ENCODE measurements at regions not wholly inside any gene's neighbourhood (a gene's known extent, or its start where the extent isn't known, plus 50 kb on each side); places are given as distances from the start of the nearest gene placed in this dataset.

DNA sequence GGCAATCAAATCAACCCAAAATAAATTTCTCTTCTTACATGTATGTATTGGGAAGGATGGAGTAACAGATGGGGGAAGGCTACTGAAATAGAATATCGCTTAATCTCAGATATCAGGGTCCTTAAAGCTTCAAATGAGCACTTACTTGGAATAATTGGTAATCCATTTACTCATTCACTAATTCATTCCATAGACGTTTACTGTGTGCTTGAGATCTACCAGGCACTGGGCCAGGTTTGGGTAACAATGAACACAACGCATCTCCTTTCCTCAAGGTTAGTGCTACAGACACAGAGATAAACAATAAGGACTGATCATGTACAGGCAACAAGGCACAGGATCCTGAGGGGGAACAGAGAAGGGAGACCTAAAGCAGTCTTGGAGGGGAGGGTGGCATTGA is 54.4 kb upstream of the KRR1 start:
- no peaks in the 10 kb centered on the region for H3K79me2 ChIP-seq (ENCODE audit: control insufficient read depth, insufficient read depth, low read length)
- no peak overlapping the region for H3K4me2 ChIP-seq (ENCODE audit: extremely low read depth, insufficient read depth, low read length)
- H3K9ac ChIP-seq (ENCODE audit: insufficient read depth, low read length), result no peak overlapping the region
- no peak overlapping the region for H2AFZ ChIP-seq (ENCODE audit: low read length)
- no peaks in the 10 kb centered on the region for H3K9me3 ChIP-seq (ENCODE audit: control insufficient read depth, insufficient read depth, low read depth, low read length)
- no peak for TF ChIP-seq EZH2 (IDR thresholded peaks at IDR 0.05; ENCODE audit: low read length, missing control alignments)
- TF ChIP-seq, protein P1, sequence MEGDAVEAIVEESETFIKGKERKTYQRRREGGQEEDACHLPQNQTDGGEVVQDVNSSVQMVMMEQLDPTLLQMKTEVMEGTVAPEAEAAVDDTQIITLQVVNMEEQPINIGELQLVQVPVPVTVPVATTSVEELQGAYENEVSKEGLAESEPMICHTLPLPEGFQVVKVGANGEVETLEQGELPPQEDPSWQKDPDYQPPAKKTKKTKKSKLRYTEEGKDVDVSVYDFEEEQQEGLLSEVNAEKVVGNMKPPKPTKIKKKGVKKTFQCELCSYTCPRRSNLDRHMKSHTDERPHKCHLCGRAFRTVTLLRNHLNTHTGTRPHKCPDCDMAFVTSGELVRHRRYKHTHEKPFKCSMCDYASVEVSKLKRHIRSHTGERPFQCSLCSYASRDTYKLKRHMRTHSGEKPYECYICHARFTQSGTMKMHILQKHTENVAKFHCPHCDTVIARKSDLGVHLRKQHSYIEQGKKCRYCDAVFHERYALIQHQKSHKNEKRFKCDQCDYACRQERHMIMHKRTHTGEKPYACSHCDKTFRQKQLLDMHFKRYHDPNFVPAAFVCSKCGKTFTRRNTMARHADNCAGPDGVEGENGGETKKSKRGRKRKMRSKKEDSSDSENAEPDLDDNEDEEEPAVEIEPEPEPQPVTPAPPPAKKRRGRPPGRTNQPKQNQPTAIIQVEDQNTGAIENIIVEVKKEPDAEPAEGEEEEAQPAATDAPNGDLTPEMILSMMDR (conservative IDR thresholded peaks at IDR 0.05 in 1 of 2, IDR thresholded peaks at IDR 0.05 in 1 of 2; ENCODE audit: low read depth in 1 of 2, low read length in 2 of 2), result no peak
- no peaks in the 10 kb centered on the region for H3K27me3 ChIP-seq (ENCODE audit: control insufficient read depth, insufficient read depth, low read length)
- no peaks in the 10 kb centered on the region for H4K20me1 ChIP-seq (ENCODE audit: control insufficient read depth, extremely low read depth, insufficient read depth, low read length)
- H3K4me3 ChIP-seq (replicated peaks in 1 of 4; ENCODE audit: control extremely low read depth in 1 of 4, insufficient read depth in 1 of 4, low read depth in 3 of 4, low read length in 4 of 4), result no peak overlapping the region
- H3K27ac ChIP-seq (ENCODE audit: insufficient read depth, low read length), result no peak overlapping the region
- no peaks in the 10 kb centered on the region for H3K4me1 ChIP-seq (ENCODE audit: control insufficient read depth, extremely low read depth, insufficient read depth, low read length)
- DNase-seq (ENCODE audit: low read depth in 2 of 2), result no peak
- H3K36me3 ChIP-seq (ENCODE audit: control insufficient read depth, insufficient read depth, low read length), result no peaks in the 10 kb centered on the region

DNA sequence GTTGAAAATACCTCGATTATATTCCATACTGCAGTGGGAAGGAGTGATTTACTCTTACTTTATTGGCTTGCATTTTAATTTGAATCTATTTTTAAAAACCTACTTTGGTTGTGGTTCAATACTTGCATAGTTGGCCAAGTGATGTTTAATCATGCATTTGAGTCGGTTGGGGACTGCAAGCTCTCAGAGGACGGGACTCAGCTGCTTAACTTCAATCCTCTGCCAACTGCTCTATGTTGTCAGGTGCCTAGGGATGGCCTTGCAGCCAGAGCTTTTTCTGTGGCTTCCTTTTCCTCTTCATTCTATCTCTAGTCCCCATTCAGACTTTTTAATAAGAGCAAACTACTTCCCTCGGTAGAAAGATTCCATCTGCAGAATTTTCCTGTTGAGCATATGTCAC is 53.4 kb upstream of the KRR1 start:
- Histone ChIP-seq H2AFZ (ENCODE audit: low read length) (no peak overlapping the region), H3K9ac (ENCODE audit: insufficient read depth, low read length) (no peak overlapping the region), H3K27ac (ENCODE audit: insufficient read depth, low read length) (no peak overlapping the region), H3K4me1 (ENCODE audit: control insufficient read depth, extremely low read depth, insufficient read depth, low read length) (no peaks in the 10 kb centered on the region), H3K9me3 (ENCODE audit: control insufficient read depth, insufficient read depth, low read depth, low read length) (no peaks in the 10 kb centered on the region), H3K4me2 (ENCODE audit: extremely low read depth, insufficient read depth, low read length) (no peak overlapping the region), H3K27me3 (ENCODE audit: control insufficient read depth, insufficient read depth, low read length) (no peaks in the 10 kb centered on the region), H3K79me2 (ENCODE audit: control insufficient read depth, insufficient read depth, low read length) (no peaks in the 10 kb centered on the region), H3K4me3 (replicated peaks in 1 of 4; ENCODE audit: control extremely low read depth in 1 of 4, insufficient read depth in 1 of 4, low read depth in 3 of 4, low read length in 4 of 4) (no peak overlapping the region), H4K20me1 (ENCODE audit: control insufficient read depth, extremely low read depth, insufficient read depth, low read length) (no peaks in the 10 kb centered on the region), H3K36me3 (ENCODE audit: control insufficient read depth, insufficient read depth, low read length) (no peaks in the 10 kb centered on the region)
- peak in 1 of 2 donors; percentile 27 for DNase-seq (ENCODE audit: low read depth in 2 of 2)
- TF ChIP-seq, protein P1 (conservative IDR thresholded peaks at IDR 0.05 in 1 of 2, IDR thresholded peaks at IDR 0.05 in 1 of 2; ENCODE audit: low read depth in 1 of 2, low read length in 2 of 2), result no peak
- TF ChIP-seq EZH2 (IDR thresholded peaks at IDR 0.05; ENCODE audit: low read length, missing control alignments), result no peak

GRCh38 chr12:75564398-75564797 is 53.0 kb upstream of the KRR1 start:
- no peaks in the 10 kb centered on the region for H3K36me3 ChIP-seq (ENCODE audit: control insufficient read depth, insufficient read depth, low read length)
- H3K9me3 ChIP-seq (ENCODE audit: control insufficient read depth, insufficient read depth, low read depth, low read length), result no peaks in the 10 kb centered on the region
- no peak overlapping the region for H3K4me3 ChIP-seq (replicated peaks in 1 of 4; ENCODE audit: control extremely low read depth in 1 of 4, insufficient read depth in 1 of 4, low read depth in 3 of 4, low read length in 4 of 4)
- no peak overlapping the region for H3K27ac ChIP-seq (ENCODE audit: insufficient read depth, low read length)
- no peaks in the 10 kb centered on the region for H3K79me2 ChIP-seq (ENCODE audit: control insufficient read depth, insufficient read depth, low read length)
- DNase-seq (ENCODE audit: low read depth in 2 of 2), result peak in 1 of 2 donors; percentile 74
- no peaks in the 10 kb centered on the region for H4K20me1 ChIP-seq (ENCODE audit: control insufficient read depth, extremely low read depth, insufficient read depth, low read length)
- no peak overlapping the region for H3K4me2 ChIP-seq (ENCODE audit: extremely low read depth, insufficient read depth, low read length)
- no peaks in the 10 kb centered on the region for H3K4me1 ChIP-seq (ENCODE audit: control insufficient read depth, extremely low read depth, insufficient read depth, low read length)
- H3K27me3 ChIP-seq (ENCODE audit: control insufficient read depth, insufficient read depth, low read length), result no peaks in the 10 kb centered on the region
- H3K9ac ChIP-seq (ENCODE audit: insufficient read depth, low read length), result no peak overlapping the region
- TF ChIP-seq, protein P1 (conservative IDR thresholded peaks at IDR 0.05 in 1 of 2, IDR thresholded peaks at IDR 0.05 in 1 of 2; ENCODE audit: low read depth in 1 of 2, low read length in 2 of 2), result no peak
- TF ChIP-seq EZH2 (IDR thresholded peaks at IDR 0.05; ENCODE audit: low read length, missing control alignments), result no peak
- H2AFZ ChIP-seq (ENCODE audit: low read length), result no peak overlapping the region
